H9 (cell line): ENCODE measurements at regions not wholly inside any gene's neighbourhood (a gene's known extent, or its start where the extent isn't known, plus 50 kb on each side); places are given as distances from the start of the nearest gene placed in this dataset.

Experiments
- DNase-seq: peaks from one replicate; pipeline ENCODE4 v3.0.0-alpha.2; 2017
- H2AFZ ChIP-seq: one replicate; pipeline ENCODE4 v1.6.1; 2013; ENCODE audit warnings: mild to moderate bottlenecking, low read length, control low read depth, moderate library complexity
- H2AK5ac ChIP-seq: 2 replicates; pipeline ENCODE4 v1.6.1; 2013; ENCODE audit warnings: low read length, control low read depth, mixed read lengths; ENCODE audit not compliant: insufficient read length
- H2BK120ac ChIP-seq: one replicate; pipeline ENCODE4 v1.6.1; 2013; ENCODE audit warnings: low read depth, mild to moderate bottlenecking, low read length, control low read depth, inconsistent platforms; ENCODE audit not compliant: poor library complexity, severe bottlenecking
- H2BK12ac ChIP-seq: 2 replicates; pipeline ENCODE4 v1.6.1; 2013; ENCODE audit warnings: low read length, control low read depth, mixed read lengths, low read depth; ENCODE audit not compliant: insufficient read length
- H2BK15ac ChIP-seq: 2 replicates; pipeline ENCODE4 v1.6.1; 2013; ENCODE audit warnings: low read depth, low read length, control low read depth
- H2BK20ac ChIP-seq: one replicate; pipeline ENCODE4 v1.6.1; 2013; ENCODE audit warnings: low read depth, mild to moderate bottlenecking, low read length, control low read depth, inconsistent platforms; ENCODE audit not compliant: poor library complexity, severe bottlenecking
- H2BK5ac ChIP-seq: 2 replicates; pipeline ENCODE4 v1.6.1; 2013; ENCODE audit warnings: low read length, control low read depth, mixed read lengths; ENCODE audit not compliant: insufficient read length
- H3K14ac ChIP-seq: 2 replicates; pipeline ENCODE4 v1.6.1; 2013; ENCODE audit warnings: low read length, control low read depth; ENCODE audit not compliant: insufficient read depth
- H3K18ac ChIP-seq: 2 replicates; pipeline ENCODE4 v1.6.1; 2013; ENCODE audit warnings: low read depth, mild to moderate bottlenecking, mixed read lengths, low read length, control low read depth; ENCODE audit not compliant: insufficient read length
- H3K23ac ChIP-seq: 2 replicates; pipeline ENCODE4 v1.6.1; 2013; ENCODE audit warnings: low read length, control low read depth, mixed read lengths, low read depth; ENCODE audit not compliant: insufficient read length
- H3K23me2 ChIP-seq: 2 replicates; pipeline ENCODE4 v1.6.1; 2013; ENCODE audit warnings: low read depth, mild to moderate bottlenecking, mixed read lengths, low read length, control low read depth; ENCODE audit not compliant: insufficient read length, poor library complexity, severe bottlenecking
- H3K27ac ChIP-seq: 2 replicates; pipeline ENCODE4 v1.5.1; 2013; ENCODE audit warnings: low read length, control low read depth, mixed read lengths, low read depth; ENCODE audit not compliant: insufficient read length
- H3K27me3 ChIP-seq: 2 replicates; pipeline ENCODE4 v1.6.1; 2013; ENCODE audit warnings: low read length, control low read depth, inconsistent platforms; ENCODE audit not compliant: insufficient read depth
- H3K4ac ChIP-seq: 2 replicates; pipeline ENCODE4 v1.6.1; 2013; ENCODE audit warnings: low read depth, mild to moderate bottlenecking, control low read depth, inconsistent platforms, low read length, moderate library complexity
- H3K4me1 ChIP-seq: 2 replicates; pipeline ENCODE4 v1.6.1; 2013; ENCODE audit warnings: low read length, control low read depth, inconsistent platforms; ENCODE audit not compliant: insufficient read depth
- H3K4me2 ChIP-seq: 2 replicates; pipeline ENCODE4 v1.6.1; 2013; ENCODE audit warnings: low read length, control low read depth, mixed read lengths; ENCODE audit not compliant: insufficient read length, insufficient read depth
- H3K56ac ChIP-seq: 2 replicates; pipeline ENCODE4 v1.6.1; 2013; ENCODE audit warnings: low read depth, mild to moderate bottlenecking, mixed read lengths, low read length, control low read depth; ENCODE audit not compliant: insufficient read length
- H3K79me1 ChIP-seq: 2 replicates; pipeline ENCODE4 v1.6.1; 2013; ENCODE audit warnings: low read depth, mild to moderate bottlenecking, moderate library complexity, low read length, control low read depth, inconsistent platforms; ENCODE audit not compliant: insufficient read depth, poor library complexity, severe bottlenecking
- H3K79me2 ChIP-seq: 2 replicates; pipeline ENCODE4 v1.6.1; 2013; ENCODE audit warnings: low read length, control low read depth, inconsistent platforms; ENCODE audit not compliant: insufficient read depth
- H3K9ac ChIP-seq: 2 replicates; pipeline ENCODE4 v1.6.1; 2013; ENCODE audit warnings: low read length, control low read depth, mixed read lengths; ENCODE audit not compliant: insufficient read length; ENCODE audit errors: extremely low read depth
- H3K9me3 ChIP-seq: one replicate; pipeline ENCODE4 v1.6.1; 2013; ENCODE audit warnings: low read depth, low read length, inconsistent platforms; ENCODE audit not compliant: control insufficient read depth
- H3T11ph ChIP-seq: one replicate; pipeline ENCODE4 v1.6.1; 2013; ENCODE audit warnings: mild to moderate bottlenecking, low read length, control low read depth, inconsistent platforms
- H4K20me1 ChIP-seq: one replicate; pipeline ENCODE4 v1.6.1; 2013; ENCODE audit not compliant: control insufficient read depth, insufficient read length, insufficient read depth
- H4K5ac ChIP-seq: 2 replicates; pipeline ENCODE4 v1.6.1; 2013; ENCODE audit warnings: low read depth, mild to moderate bottlenecking, mixed read lengths, low read length, control low read depth; ENCODE audit not compliant: insufficient read length
- H4K8ac ChIP-seq: replicated peaks from 2 replicates; pipeline ENCODE4 v1.6.1; 2013; ENCODE audit warnings: low read length, control low read depth, mixed read lengths, low read depth; ENCODE audit not compliant: insufficient read length
- H4K91ac ChIP-seq: 2 replicates; pipeline ENCODE4 v1.6.1; 2013; ENCODE audit warnings: low read depth, mild to moderate bottlenecking, moderate library complexity, mixed read lengths, low read length, control low read depth; ENCODE audit not compliant: insufficient read length
- H3K27ac Mint-ChIP-seq, 3 experiments: 2 replicates in 2 of 3; 3 replicates in 1 of 3; pipeline ENCODE4 v1.8.0; 2020 to 2021; ENCODE audit warnings: mixed read lengths in 3 of 3, mild to moderate bottlenecking in 1 of 3, moderate library complexity in 1 of 3
- H3K27me3 Mint-ChIP-seq: 2 replicates; pipeline ENCODE4 v1.8.0; 2021; ENCODE audit warnings: low read depth, mild to moderate bottlenecking, moderate library complexity, mixed read lengths
- H3K36me3 Mint-ChIP-seq, 3 experiments: 2 replicates in 2 of 3; 3 replicates in 1 of 3; pipeline ENCODE4 v1.8.0; 2020 to 2021; ENCODE audit warnings: low read depth in 3 of 3, mixed read lengths in 3 of 3; ENCODE audit not compliant: insufficient read depth in 1 of 3
- H3K4me1 Mint-ChIP-seq, 2 experiments: 2 replicates each; pipeline ENCODE4 v1.8.0; 2020; ENCODE audit warnings: mixed read lengths in 2 of 2
- H3K4me3 Mint-ChIP-seq, 2 experiments: 2 replicates in 1 of 2; 3 replicates in 1 of 2; pipeline ENCODE4 v1.8.0; 2020 to 2021; ENCODE audit warnings: mild to moderate bottlenecking in 2 of 2, mixed read lengths in 2 of 2, moderate library complexity in 1 of 2
- H3K9me3 Mint-ChIP-seq, 2 experiments: 2 replicates in 1 of 2; 3 replicates in 1 of 2; pipeline ENCODE4 v1.8.0; 2020; ENCODE audit warnings: mild to moderate bottlenecking in 2 of 2, mixed read lengths in 2 of 2, moderate library complexity in 1 of 2
- CTCF ChIP-seq: fragments of 200-600 bp; sonication (generic); conservative IDR thresholded peaks from 3 replicates; pipeline ENCODE4 v1.8.0; 2021; ENCODE audit warnings: antibody characterized with exemption, mild to moderate bottlenecking
- WGBS: extraction: QIAGEN DNeasy Blood & Tissue Kit; methylation state at CpG from one replicate; pipeline ENCODE4 v1.1.7; 2013; ENCODE audit warnings: missing lambda C conversion rate, low lambda C conversion rate, mixed read lengths; ENCODE audit not compliant: insufficient read length; ENCODE audit errors: extremely low coverage; 5-methylcytosine and 5-hydroxymethylcytosine counted together

GRCh38 chr3:13235079-13235478, 161.8 kb upstream of the IQSEC1 start:
- DNase-seq: no peak
- Histone ChIP-seq H2BK120ac (no peak overlapping the region), H3K18ac (no peak overlapping the region), H3K14ac (no peak overlapping the region), H4K91ac (no peak overlapping the region), H3K27ac (no peak overlapping the region), H3K9me3 (no peaks in the 10 kb centered on the region), H3K23ac (no peak overlapping the region), H3K79me2 (no peaks in the 10 kb centered on the region), H4K5ac (no peak overlapping the region), H3K4me1 (no peaks in the 10 kb centered on the region), H3K4me2 (no peak overlapping the region), H3K27me3 (no peaks in the 10 kb centered on the region), H2BK20ac (no peak overlapping the region), H2BK12ac (no peak overlapping the region), H3K23me2 (no peaks in the 10 kb centered on the region), H3K4ac (no peak overlapping the region), H2BK15ac (no peak overlapping the region), H2AK5ac (no peak overlapping the region), H3K79me1 (no peaks in the 10 kb centered on the region), H3T11ph (no peak overlapping the region), H4K8ac (no peak overlapping the region), H2AFZ (no peak overlapping the region), H3K56ac (no peak overlapping the region), H2BK5ac (no peak overlapping the region), H4K20me1 (no peaks in the 10 kb centered on the region), H3K9ac (no peak overlapping the region)
- no CpG with 5 or more reads among the region's 5 CpGs for WGBS
- no peaks in the 10 kb centered on the region for H3K9me3 Mint-ChIP-seq
- H3K4me1 Mint-ChIP-seq: peaks cover 9 to 29% of the 10 kb centered on the region in 2 experiments; a peak in 3 of 4 replicates
- H3K27me3 Mint-ChIP-seq: no peaks in the 10 kb centered on the region
- H3K36me3 Mint-ChIP-seq: no peaks in the 10 kb centered on the region; a peak in 1 of 7 replicates
- no peak overlapping the region for H3K27ac Mint-ChIP-seq
- H3K4me3 Mint-ChIP-seq: no peak overlapping the region
- no peak for TF ChIP-seq CTCF
